ENCODE measurements at regions not wholly inside any gene's neighbourhood (a gene's known extent, or its start where the extent isn't known, plus 50 kb on each side); places are given as distances from the start of the nearest gene placed in this dataset.

DNA sequence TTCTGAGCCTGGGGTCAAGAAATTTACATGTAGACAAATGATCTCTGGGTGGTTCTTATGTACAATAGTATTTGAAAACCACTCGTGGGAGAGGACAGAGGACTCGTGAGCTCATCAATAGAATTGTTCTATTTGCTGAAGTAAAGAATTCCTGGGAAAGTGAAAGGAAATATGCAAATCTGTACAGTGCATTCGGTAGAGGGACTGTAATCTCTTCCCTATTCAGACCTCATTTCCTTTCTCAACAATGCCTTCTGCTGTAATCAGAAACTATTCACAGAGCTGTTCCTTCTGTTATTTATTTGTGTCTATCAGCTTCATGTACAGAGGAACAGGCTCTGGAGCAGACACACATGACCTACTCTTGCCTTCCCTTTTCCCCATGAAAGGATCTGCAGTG, 709.4 kb upstream of the KIRREL3 start:
- no peaks in the 10 kb centered on the region for H3K27me3 ChIP-seq (ENCODE audit: control insufficient read depth, insufficient read depth, low read length)
- no peaks in the 10 kb centered on the region for H3K9me3 ChIP-seq (ENCODE audit: control insufficient read depth, low read length)
- no peak overlapping the region for H3K4me3 ChIP-seq (ENCODE audit: low read length)
- H3K9ac ChIP-seq (ENCODE audit: low read length), result no peak overlapping the region
- no peaks in the 10 kb centered on the region for H3K36me3 ChIP-seq (ENCODE audit: control insufficient read depth, insufficient read depth, low read length)
- H3K4me1 ChIP-seq (ENCODE audit: control insufficient read depth, insufficient read depth, low read length), result no peaks in the 10 kb centered on the region

DNA sequence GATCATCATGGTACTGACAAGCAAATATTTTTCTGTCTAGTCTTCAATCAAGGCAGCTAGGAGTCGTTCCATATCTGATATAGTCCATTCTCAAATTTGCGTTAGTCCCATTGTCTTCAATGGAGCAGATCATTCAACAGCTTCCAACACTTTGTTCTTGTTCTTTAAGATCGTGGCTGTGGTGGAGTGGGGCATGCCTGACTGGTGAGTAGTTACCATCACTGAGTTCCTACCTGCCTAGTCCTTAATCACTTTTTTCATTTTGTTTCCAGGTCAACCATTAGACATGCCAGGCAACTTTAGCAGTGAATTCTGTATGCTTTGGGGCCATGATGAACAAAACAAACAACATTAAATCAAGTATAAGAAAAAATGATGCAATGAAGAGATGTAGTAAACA, 693.1 kb upstream of the KIRREL3 start:
- no peaks in the 10 kb centered on the region for H3K36me3 ChIP-seq (ENCODE audit: control insufficient read depth, insufficient read depth, low read length)

DNA sequence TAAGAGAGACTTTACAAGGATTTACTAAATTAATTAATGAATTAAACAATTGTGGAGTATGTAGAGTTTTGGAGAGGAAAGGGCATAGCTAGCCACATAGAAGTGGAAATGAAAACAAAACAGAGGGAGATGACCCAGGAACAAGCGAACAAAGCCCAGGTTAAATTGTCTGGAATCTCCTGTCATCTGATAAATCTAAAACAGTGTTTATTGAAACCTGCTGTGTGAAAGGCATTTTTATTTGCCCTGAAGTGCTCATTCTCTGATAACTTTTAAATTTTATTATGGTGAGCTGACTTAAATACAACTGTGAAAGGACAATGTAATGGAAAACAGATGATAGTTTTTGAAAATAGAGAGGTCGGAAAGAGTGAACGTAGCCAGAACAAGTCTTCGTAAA, 682.8 kb upstream of the KIRREL3 start:
- Histone ChIP-seq H3K9me3 (ENCODE audit: control insufficient read depth, low read length) (no peaks in the 10 kb centered on the region), H3K4me1 (ENCODE audit: control insufficient read depth, insufficient read depth, low read length) (no peaks in the 10 kb centered on the region), H3K4me3 (ENCODE audit: low read length) (no peak overlapping the region), H3K9ac (ENCODE audit: low read length) (no peak overlapping the region), H3K36me3 (ENCODE audit: control insufficient read depth, insufficient read depth, low read length) (no peaks in the 10 kb centered on the region), H3K27me3 (ENCODE audit: control insufficient read depth, insufficient read depth, low read length) (no peaks in the 10 kb centered on the region)

More for the DNA sequence above, 693.1 kb upstream of the KIRREL3 start:
- Histone ChIP-seq H3K4me3 (ENCODE audit: low read length) (no peak overlapping the region), H3K27me3 (ENCODE audit: control insufficient read depth, insufficient read depth, low read length) (no peaks in the 10 kb centered on the region), H3K9me3 (ENCODE audit: control insufficient read depth, low read length) (no peaks in the 10 kb centered on the region), H3K4me1 (ENCODE audit: control insufficient read depth, insufficient read depth, low read length) (no peaks in the 10 kb centered on the region), H3K9ac (ENCODE audit: low read length) (no peak overlapping the region)

DNA sequence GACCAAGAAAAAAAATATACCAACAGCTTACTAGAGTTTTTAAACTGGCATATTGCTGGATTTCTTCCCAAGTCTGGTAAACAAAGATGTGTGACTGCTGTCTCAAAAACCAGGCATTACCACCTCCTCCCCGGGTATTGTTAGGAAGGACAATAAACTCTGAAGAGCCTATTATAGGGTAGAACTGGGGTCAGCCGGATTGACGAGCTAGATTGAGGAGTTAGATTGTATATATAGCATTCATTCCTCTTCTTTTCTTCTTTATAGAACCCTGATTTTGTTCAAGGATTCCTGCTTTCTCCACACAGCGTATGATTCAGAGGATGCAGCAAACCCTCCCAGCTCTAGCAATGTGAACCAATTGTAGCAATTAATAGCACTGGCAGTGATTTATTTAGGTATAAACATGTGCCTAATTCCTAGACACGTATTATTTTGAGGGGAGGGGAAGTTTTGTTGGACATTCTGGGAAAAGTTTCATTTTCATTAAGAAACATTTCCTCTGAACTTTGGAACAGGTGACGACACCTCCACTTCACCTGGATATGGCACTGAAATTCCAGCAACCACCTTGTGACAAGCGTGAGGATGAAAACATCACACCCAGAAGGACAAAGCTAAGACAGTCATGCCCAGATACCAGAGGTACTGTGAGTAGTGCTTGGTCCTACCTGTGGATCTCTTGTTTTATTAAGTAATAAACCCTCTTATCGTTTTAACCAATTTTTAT, 679.4 kb upstream of the KIRREL3 start:
- Histone ChIP-seq H3K27me3 (ENCODE audit: control insufficient read depth, insufficient read depth, low read length) (no peaks in the 10 kb centered on the region), H3K4me3 (ENCODE audit: low read length) (no peak overlapping the region), H3K9me3 (ENCODE audit: control insufficient read depth, low read length) (no peaks in the 10 kb centered on the region), H3K9ac (ENCODE audit: low read length) (no peak overlapping the region), H3K36me3 (ENCODE audit: control insufficient read depth, insufficient read depth, low read length) (no peaks in the 10 kb centered on the region), H3K4me1 (ENCODE audit: control insufficient read depth, insufficient read depth, low read length) (no peaks in the 10 kb centered on the region)

DNA sequence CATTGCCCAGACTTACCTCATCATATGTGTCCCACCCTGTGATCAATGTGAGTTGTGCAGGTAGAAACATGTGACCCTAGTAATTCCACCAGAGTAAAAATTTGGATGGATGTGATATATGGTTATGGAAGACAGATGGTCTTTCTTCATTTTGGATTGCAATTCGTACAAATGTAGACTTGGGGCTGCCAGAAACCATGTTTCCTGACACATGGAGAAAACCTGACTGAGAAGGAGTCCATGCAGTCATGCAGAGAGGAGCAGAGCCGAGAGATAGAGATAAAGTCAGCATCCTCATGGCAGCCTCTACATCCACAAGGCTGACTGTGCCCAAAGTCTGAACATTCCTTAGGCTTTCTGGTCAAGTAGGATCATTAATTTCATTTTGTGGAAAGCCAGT, 678.1 kb upstream of the KIRREL3 start:
- Histone ChIP-seq H3K27me3 (ENCODE audit: control insufficient read depth, insufficient read depth, low read length) (no peaks in the 10 kb centered on the region), H3K9me3 (ENCODE audit: control insufficient read depth, low read length) (no peaks in the 10 kb centered on the region), H3K36me3 (ENCODE audit: control insufficient read depth, insufficient read depth, low read length) (no peaks in the 10 kb centered on the region), H3K9ac (ENCODE audit: low read length) (no peak overlapping the region), H3K4me3 (ENCODE audit: low read length) (no peak overlapping the region), H3K4me1 (ENCODE audit: control insufficient read depth, insufficient read depth, low read length) (no peaks in the 10 kb centered on the region)

DNA sequence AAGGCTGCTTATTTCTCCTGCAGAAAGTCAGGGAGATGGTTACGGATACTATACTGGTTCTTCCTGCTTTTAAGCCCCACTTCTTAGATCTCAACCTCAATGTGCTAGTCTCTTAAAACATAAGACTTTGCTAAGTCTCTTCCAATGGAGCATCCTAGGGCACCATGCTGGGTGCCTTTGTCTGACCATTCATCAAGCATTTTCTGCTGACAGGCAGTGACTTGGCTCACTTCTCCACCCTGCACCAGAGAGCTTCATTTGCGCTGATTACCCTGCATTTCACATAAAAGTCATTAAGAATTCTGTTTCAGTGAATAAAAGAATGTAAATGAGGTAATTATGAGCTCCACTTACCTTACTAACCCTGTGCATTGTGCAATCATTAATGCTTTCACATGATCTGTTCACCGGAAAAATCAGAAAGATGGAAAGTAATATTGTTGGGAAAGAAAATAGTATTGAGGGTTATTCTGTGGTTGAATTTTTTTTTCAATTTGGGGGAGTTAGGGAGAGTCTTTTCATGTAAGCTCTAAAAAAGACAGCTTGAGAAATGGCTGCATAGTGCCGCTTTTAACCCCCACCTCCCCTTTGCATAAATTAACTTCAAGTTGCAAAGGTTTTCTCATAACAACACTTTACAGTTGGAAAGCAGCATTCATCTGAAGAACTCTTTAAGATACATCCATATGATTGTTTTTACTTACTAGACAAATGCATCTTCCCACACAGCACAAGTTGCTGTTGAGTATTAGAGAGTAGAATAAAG, 677.3 kb upstream of the KIRREL3 start:
- Histone ChIP-seq H3K27me3 (ENCODE audit: control insufficient read depth, insufficient read depth, low read length) (no peaks in the 10 kb centered on the region), H3K4me1 (ENCODE audit: control insufficient read depth, insufficient read depth, low read length) (no peaks in the 10 kb centered on the region), H3K4me3 (ENCODE audit: low read length) (no peak overlapping the region), H3K9me3 (ENCODE audit: control insufficient read depth, low read length) (no peaks in the 10 kb centered on the region), H3K9ac (ENCODE audit: low read length) (no peak overlapping the region), H3K36me3 (ENCODE audit: control insufficient read depth, insufficient read depth, low read length) (no peaks in the 10 kb centered on the region)

DNA sequence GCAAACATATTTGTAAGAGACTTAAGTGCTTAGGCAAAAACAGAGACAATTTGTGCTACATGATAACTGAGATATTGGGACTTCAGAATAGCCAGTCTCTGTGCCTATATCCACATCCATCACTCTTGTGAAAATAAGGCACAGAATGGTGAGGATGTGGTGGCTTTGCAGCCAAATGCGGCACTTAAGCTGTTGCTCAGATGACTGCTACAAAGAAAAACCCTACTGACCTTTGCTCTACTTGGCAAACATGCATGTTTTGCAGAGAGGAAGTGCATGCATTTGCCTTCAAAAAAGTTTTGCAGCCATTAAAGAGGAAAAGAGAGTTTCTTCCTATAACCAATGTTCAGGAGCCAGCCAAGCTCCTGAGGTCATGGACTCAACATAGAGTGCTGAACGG, 675.0 kb upstream of the KIRREL3 start:
- H3K36me3 ChIP-seq (ENCODE audit: control insufficient read depth, insufficient read depth, low read length), result no peaks in the 10 kb centered on the region
- H3K4me1 ChIP-seq (ENCODE audit: control insufficient read depth, insufficient read depth, low read length), result no peaks in the 10 kb centered on the region
- H3K9me3 ChIP-seq (ENCODE audit: control insufficient read depth, low read length), result no peaks in the 10 kb centered on the region
- no peak overlapping the region for H3K4me3 ChIP-seq (ENCODE audit: low read length)
- no peaks in the 10 kb centered on the region for H3K27me3 ChIP-seq (ENCODE audit: control insufficient read depth, insufficient read depth, low read length)
- H3K9ac ChIP-seq (ENCODE audit: low read length), result no peak overlapping the region

DNA sequence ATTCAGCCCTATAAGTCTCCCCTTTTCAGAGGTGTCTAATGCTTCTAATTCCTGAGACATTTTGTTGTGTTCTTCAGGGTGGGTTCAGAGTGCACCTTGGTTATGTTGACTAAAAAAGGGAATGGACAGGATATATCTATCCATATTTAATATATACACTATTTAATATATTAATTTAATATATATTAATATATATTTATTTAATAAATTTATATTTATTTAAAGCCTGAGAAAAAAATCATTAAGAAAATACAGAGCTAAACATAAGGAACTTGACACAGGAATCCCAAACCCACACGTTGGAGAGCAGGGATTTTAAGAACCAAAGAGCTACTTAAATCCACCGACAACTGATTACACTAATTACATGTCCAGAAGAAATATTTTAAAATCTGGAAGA, 674.2 kb upstream of the KIRREL3 start:
- Histone ChIP-seq H3K9me3 (ENCODE audit: control insufficient read depth, low read length) (no peaks in the 10 kb centered on the region), H3K9ac (ENCODE audit: low read length) (no peak overlapping the region), H3K36me3 (ENCODE audit: control insufficient read depth, insufficient read depth, low read length) (no peaks in the 10 kb centered on the region), H3K4me1 (ENCODE audit: control insufficient read depth, insufficient read depth, low read length) (no peaks in the 10 kb centered on the region), H3K4me3 (ENCODE audit: low read length) (no peak overlapping the region), H3K27me3 (ENCODE audit: control insufficient read depth, insufficient read depth, low read length) (no peaks in the 10 kb centered on the region)

DNA sequence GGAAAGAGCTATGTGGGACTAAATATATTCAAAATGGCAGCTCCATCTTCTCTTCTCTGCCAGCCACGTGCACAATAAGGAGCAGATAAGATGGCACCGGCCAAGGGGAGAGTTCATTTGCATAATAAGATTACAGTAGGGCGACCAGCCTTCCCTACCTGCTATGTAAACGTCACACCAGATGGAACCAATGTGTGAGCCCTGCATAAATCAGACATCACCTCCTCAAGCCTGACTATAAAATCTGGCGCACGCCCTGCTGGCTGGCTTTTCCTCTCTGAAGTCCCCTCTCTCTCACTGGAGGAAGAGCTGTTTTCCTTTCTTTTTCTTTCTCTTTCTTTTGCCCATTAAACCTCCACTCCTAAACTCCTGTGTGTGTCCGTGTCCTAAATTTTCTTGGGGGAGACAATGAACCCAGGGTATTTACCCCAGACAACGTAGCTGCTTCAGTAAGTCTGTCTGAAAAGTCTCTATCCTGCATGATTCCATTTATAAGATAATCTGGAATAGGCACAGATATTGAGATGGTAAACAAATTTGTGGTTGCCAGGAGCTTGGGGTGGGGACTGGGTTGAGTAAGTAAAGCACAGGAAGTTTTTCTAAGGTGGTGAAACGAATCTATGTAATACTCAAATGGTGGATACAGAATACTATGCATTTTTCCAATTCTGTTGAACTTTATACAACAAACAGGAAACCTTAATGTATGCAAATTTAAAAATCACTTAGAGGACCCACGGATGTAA, 670.0 kb upstream of the KIRREL3 start:
- H3K9me3 ChIP-seq (ENCODE audit: control insufficient read depth, low read length), result no peaks in the 10 kb centered on the region
- no peaks in the 10 kb centered on the region for H3K4me1 ChIP-seq (ENCODE audit: control insufficient read depth, insufficient read depth, low read length)
- H3K4me3 ChIP-seq (ENCODE audit: low read length), result no peak overlapping the region
- H3K36me3 ChIP-seq (ENCODE audit: control insufficient read depth, insufficient read depth, low read length), result no peaks in the 10 kb centered on the region
- no peaks in the 10 kb centered on the region for H3K27me3 ChIP-seq (ENCODE audit: control insufficient read depth, insufficient read depth, low read length)
- no peak overlapping the region for H3K9ac ChIP-seq (ENCODE audit: low read length)

DNA sequence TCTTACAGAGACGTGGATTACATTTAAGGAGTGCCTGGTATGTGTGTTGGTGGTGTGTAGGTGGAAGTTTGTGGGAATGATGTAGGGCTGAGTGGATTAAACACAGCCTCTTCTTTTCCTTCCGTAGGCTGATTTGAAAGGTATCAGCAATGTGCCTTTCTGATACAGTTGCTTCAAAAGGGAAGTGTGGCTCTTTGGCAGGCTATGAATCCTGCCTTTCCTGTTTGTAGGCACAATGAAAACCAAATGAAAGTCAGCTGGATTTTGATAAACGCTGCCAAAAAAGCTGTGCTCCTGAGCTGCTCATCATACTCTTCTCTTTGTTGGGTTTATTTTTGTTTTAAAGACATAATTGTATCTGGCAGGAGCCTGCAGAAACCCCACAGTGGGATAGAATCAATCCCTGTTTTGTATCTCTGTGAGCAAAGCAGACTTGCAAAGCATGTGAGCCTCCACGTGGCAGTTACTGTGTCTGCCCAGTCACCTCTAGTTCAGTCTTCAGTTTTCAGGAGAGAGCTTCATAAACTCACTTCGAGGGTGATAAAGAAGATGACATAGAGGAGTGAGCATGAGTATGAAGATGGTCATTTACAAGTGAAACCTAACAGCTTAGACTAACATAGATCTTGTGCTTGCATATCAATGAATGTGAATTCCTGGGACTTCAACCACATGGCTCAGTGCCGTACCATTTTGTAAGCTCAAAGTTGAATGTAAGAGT, 655.7 kb upstream of the KIRREL3 start:
- Histone ChIP-seq H3K9ac (ENCODE audit: low read length) (no peak overlapping the region), H3K9me3 (ENCODE audit: control insufficient read depth, low read length) (no peaks in the 10 kb centered on the region)

DNA sequence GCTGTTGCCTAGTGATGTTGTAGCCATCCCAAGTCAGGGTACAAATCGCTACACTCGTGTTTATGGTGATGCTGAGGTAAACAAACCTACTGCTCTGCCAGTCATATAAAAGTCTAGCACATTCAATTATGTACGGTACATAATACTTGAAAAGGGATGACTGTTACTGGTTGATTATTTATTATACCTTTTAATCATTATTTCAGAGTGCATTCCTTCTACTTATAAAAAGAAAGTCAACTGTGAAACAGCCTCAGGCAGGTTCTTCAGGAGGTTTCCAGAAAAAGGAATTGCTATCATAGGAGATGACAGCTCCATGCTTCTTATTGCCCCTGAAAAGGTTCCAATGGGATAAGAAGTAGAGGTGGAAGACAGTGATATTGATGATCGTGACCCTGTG, 652.5 kb upstream of the KIRREL3 start:
- no peak overlapping the region for H3K4me3 ChIP-seq (ENCODE audit: low read length)
- H3K36me3 ChIP-seq (ENCODE audit: control insufficient read depth, insufficient read depth, low read length), result no peaks in the 10 kb centered on the region
- H3K9me3 ChIP-seq (ENCODE audit: control insufficient read depth, low read length), result no peaks in the 10 kb centered on the region
- H3K9ac ChIP-seq (ENCODE audit: low read length), result no peak overlapping the region
- no peaks in the 10 kb centered on the region for H3K4me1 ChIP-seq (ENCODE audit: control insufficient read depth, insufficient read depth, low read length)
- no peaks in the 10 kb centered on the region for H3K27me3 ChIP-seq (ENCODE audit: control insufficient read depth, insufficient read depth, low read length)

More for the DNA sequence above, 655.7 kb upstream of the KIRREL3 start:
- Histone ChIP-seq H3K4me3 (ENCODE audit: low read length) (no peak overlapping the region), H3K36me3 (ENCODE audit: control insufficient read depth, insufficient read depth, low read length) (no peaks in the 10 kb centered on the region), H3K27me3 (ENCODE audit: control insufficient read depth, insufficient read depth, low read length) (no peaks in the 10 kb centered on the region), H3K4me1 (ENCODE audit: control insufficient read depth, insufficient read depth, low read length) (no peaks in the 10 kb centered on the region)

DNA sequence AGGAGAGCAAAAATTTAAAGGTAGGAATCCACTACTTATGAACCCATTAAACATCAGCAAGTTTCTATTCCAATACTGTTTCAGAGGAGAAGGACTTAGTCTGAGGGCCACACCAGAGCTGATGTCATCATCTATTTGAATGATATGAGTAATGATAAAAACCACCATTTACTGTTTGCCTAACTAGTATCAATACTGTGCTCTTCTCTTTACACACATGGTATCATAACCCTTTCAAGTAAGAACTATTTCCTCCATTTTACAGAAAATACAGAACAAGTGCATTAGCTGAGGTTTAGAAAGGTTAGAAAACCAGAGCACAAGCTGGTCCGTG, 651.3 kb upstream of the KIRREL3 start:
- H3K27me3 ChIP-seq (ENCODE audit: control insufficient read depth, insufficient read depth, low read length), result no peaks in the 10 kb centered on the region
- H3K9ac ChIP-seq (ENCODE audit: low read length), result no peak overlapping the region
- H3K36me3 ChIP-seq (ENCODE audit: control insufficient read depth, insufficient read depth, low read length), result no peaks in the 10 kb centered on the region
- no peaks in the 10 kb centered on the region for H3K4me1 ChIP-seq (ENCODE audit: control insufficient read depth, insufficient read depth, low read length)
- H3K4me3 ChIP-seq (ENCODE audit: low read length), result no peak overlapping the region
- H3K9me3 ChIP-seq (ENCODE audit: control insufficient read depth, low read length), result no peaks in the 10 kb centered on the region
